ENCODE measurements at regions not wholly inside any gene's neighbourhood (a gene's known extent, or its start where the extent isn't known, plus 50 kb on each side); places are given as distances from the start of the nearest gene placed in this dataset.

DNA sequence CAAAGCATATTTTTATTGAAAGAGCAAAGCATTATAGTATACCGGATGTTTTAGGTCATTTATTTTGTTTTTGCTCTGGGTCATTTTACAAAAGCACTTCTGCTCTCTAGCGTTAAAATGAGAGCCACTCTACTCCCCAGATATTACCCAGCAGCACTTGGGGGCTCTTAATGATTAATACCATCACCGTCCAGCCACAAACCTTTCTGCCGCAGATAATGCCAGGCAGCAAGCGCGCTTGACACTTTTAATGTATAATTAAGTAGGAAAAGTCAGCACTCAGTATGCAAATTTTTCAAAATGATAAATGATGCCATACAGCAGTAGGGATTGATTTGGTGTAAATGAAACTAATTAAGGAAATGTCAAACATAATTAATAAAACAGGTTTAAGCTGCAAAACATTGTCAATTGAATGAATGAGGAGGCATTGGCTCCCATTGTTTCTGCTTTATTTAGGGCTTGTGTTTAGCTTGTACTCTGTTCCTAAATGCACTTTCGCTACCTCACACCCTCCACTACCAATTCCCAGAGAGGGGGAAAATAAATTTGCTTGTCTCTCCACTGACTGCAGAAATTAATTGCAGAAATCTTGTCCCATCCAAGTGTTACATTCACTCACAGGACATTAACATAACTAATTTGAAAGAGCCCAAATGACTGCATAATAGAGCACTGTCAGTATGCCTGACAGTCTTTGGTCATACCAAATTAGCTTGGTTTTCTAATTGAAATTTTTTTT is 358.8 kb upstream of the ARRDC3 start:
- DNase-seq, result no peak
- TF ChIP-seq GATA1 (IDR thresholded peaks at IDR 0.05; ENCODE audit: low read depth, low read length), result no peak
- no peak for TF ChIP-seq POLR2A (IDR thresholded peaks at IDR 0.05; ENCODE audit: low read length)

- TF ChIP-seq POLR2A (IDR thresholded peaks at IDR 0.05; ENCODE audit: low read length), result no peak
- no peak for TF ChIP-seq GATA1 (IDR thresholded peaks at IDR 0.05; ENCODE audit: low read depth, low read length)
- no peak for DNase-seq
Measured at GRCh38 chr5:91730026-91730425, 346.9 kb upstream of the ARRDC3 start.

DNA sequence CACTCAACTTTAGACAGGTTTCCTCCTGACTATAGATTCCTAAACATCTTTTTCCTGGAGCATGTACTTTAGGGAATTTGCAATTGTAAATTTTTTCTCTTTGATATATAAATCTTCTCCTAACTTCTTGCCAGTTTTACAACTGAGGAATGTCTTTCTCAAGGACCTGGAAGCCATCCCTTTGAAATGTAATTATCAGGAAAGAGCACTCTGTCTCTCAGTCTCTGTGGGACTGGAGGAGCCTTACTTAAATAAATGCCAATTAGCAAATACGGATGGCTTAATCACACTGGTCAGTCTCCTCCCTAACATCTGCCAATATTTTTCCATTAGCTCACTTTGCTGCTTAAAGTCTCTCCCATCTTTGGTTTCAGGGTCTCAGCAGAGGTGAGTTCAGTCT is 344.3 kb upstream of the ARRDC3 start:
- DNase-seq, result no peak
- TF ChIP-seq GATA1 (IDR thresholded peaks at IDR 0.05; ENCODE audit: low read depth, low read length) (no peak), POLR2A (IDR thresholded peaks at IDR 0.05; ENCODE audit: low read length) (no peak)

DNA sequence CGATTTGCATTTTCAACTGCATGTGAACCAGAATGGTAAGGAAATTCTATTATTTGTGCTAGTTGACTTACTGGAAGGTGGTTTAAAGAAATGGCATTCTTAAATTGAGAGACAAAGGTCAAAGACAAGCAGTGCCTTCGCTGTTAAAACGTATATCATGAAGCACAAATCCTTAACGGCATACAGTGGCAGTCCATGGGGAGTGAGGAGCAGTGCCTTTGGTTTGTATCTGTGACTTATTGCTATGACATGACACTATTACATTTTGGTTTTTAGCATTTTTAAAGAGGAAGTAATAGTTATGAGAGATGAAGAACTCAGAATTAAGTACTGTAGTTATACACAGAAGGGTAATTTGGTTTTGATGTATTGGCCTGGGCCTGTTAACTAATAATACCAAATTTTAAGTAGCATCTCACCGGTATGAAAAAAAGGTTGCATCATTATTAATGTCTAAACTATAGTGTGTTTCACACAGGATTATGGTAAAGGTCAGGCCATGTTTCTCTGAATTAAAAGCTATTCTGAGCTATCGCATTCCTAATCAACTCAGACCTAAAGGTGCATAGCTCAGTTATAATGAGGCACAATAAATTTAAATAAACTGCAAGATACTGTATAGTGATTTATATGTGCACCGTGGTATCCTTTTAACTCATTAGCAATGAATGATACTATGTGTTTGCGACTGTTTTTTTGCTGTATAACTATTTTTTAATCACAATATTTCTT is 339.8 kb upstream of the ARRDC3 start:
- no peak for DNase-seq
- TF ChIP-seq GATA1 (IDR thresholded peaks at IDR 0.05; ENCODE audit: low read depth, low read length), result no peak

DNA sequence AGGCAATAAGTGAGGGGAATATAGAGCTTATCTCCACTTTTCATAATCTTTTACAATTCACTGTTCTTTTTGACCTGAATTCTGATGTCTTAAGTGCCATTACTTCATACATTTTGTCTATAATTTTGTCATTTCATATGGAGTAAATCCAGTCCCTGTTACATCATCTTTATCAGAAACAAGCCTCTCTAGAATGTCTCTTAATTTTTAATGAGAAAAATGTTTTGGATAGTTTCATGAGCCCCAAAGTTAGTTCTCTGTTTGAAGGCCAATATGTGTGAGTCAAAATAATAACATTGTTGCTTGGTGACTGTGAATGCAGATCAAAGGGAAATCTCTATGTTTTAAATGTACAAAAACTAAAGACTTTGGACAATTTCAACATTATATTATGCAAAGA is 329.6 kb upstream of the ARRDC3 start:
- DNase-seq, result no peak
- no peak for TF ChIP-seq POLR2A (IDR thresholded peaks at IDR 0.05; ENCODE audit: low read length)
- no peak for TF ChIP-seq GATA1 (IDR thresholded peaks at IDR 0.05; ENCODE audit: low read depth, low read length)

GRCh38 chr5:91707521-91707841 is 324.4 kb upstream of the ARRDC3 start:
- no peak for DNase-seq
- TF ChIP-seq POLR2A (IDR thresholded peaks at IDR 0.05; ENCODE audit: low read length), result no peak
- no peak for TF ChIP-seq GATA1 (IDR thresholded peaks at IDR 0.05; ENCODE audit: low read depth, low read length)

- DNase-seq, result no peak
- TF ChIP-seq POLR2A (IDR thresholded peaks at IDR 0.05; ENCODE audit: low read length) (no peak), GATA1 (IDR thresholded peaks at IDR 0.05; ENCODE audit: low read depth, low read length) (no peak)
Measured at GRCh38 chr5:91706785-91707520, 323.8 kb upstream of the ARRDC3 start.

- DNase-seq, result no peak
- TF ChIP-seq GATA1 (IDR thresholded peaks at IDR 0.05; ENCODE audit: low read depth, low read length) (no peak), POLR2A (IDR thresholded peaks at IDR 0.05; ENCODE audit: low read length) (no peak)
Measured at GRCh38 chr5:91703128-91703527, 320.0 kb upstream of the ARRDC3 start.

- TF ChIP-seq POLR2A (IDR thresholded peaks at IDR 0.05; ENCODE audit: low read length) (no peak), GATA1 (IDR thresholded peaks at IDR 0.05; ENCODE audit: low read depth, low read length) (no peak)
Measured at GRCh38 chr5:91699429-91699828, 316.3 kb upstream of the ARRDC3 start.

DNA sequence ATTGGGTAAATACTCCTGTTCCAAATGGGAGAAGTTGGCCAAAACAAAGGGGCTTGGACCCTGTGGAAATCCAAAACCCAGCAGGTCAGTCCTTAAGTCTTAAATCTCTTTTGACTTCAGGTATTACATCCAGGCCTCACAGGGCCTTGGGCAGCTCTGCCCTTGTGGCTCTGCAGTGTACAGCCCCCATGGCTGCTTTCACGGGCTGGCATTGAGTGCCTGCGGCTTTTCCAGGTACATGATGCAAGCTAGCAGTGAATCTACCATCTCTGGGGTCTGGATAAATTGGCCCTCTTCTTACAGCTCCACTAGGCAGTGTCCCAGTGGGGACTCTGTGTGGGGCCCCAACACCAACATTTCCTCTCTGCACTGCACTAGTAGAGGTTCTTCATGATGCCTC is 308.5 kb upstream of the ARRDC3 start:
- DNase-seq, result no peak

More at GRCh38 chr5:91699429-91699828, 316.3 kb upstream of the ARRDC3 start:
- no peak for DNase-seq

GRCh38 chr5:91690921-91691320 is 307.8 kb upstream of the ARRDC3 start:
- DNase-seq, result no peak
- no peak for TF ChIP-seq POLR2A (IDR thresholded peaks at IDR 0.05; ENCODE audit: low read length)
- TF ChIP-seq GATA1 (IDR thresholded peaks at IDR 0.05; ENCODE audit: low read depth, low read length), result no peak

More for the DNA sequence above, 308.5 kb upstream of the ARRDC3 start:
- TF ChIP-seq GATA1 (IDR thresholded peaks at IDR 0.05; ENCODE audit: low read depth, low read length) (no peak), POLR2A (IDR thresholded peaks at IDR 0.05; ENCODE audit: low read length) (no peak)

GRCh38 chr5:91687430-91687829 is 304.3 kb upstream of the ARRDC3 start:
- DNase-seq, result no peak
- TF ChIP-seq GATA1 (IDR thresholded peaks at IDR 0.05; ENCODE audit: low read depth, low read length), result no peak

GRCh38 chr5:91684625-91685024 is 301.5 kb upstream of the ARRDC3 start:
- TF ChIP-seq GATA1 (IDR thresholded peaks at IDR 0.05; ENCODE audit: low read depth, low read length) (no peak), POLR2A (IDR thresholded peaks at IDR 0.05; ENCODE audit: low read length) (no peak)
- no peak for DNase-seq

DNA sequence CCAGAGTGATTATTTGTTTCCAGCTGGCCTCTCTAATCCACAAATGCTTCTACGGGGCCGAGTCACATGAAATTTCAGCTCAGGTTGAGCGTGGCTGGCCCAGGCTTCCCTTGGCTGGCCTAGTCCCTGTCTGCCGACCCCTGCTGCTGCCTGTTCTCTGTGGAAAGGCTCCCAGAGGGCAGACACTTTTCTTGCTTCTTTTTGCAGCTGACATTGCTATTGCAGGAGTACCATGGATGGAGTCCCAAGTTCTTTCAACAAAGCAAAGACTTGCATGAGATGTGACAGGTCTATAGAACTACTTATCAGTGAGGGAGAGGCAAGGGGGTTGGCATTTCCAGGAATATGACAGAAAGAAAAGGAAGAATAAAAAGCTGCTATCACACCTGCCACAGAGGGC is 287.4 kb upstream of the ARRDC3 start:
- TF ChIP-seq GATA1 (IDR thresholded peaks at IDR 0.05; ENCODE audit: low read depth, low read length), result no peak
- no peak for TF ChIP-seq POLR2A (IDR thresholded peaks at IDR 0.05; ENCODE audit: low read length)
- DNase-seq, result no peak
